Left renal cortex interstitium (tissue), 4 donors: ENCODE measurements at regions not wholly inside any gene's neighbourhood (a gene's known extent, or its start where the extent isn't known, plus 50 kb on each side); places are given as distances from the start of the nearest gene placed in this dataset.
"Not testable (repeated sequence)": the region's sequence is repeated elsewhere in the genome, so short reads cannot be mapped to it uniquely, and the experiment has no call there.

ENCODE experiments used
- DNase-seq, 4 donors: peaks; one replicate each; pipeline ENCODE4 v3.0.0-alpha.2; 2013; ENCODE audit warnings: low read depth in 4 of 4, low spot score in 2 of 4, missing footprints in 1 of 4

GRCh38 chr18:5830902-5831301 is 64.4 kb downstream of the TMEM200C start:
- not testable (repeated sequence) for DNase-seq

- DNase-seq: no peak
These were observed 66.4 kb downstream of the TMEM200C start for GRCh38 chr18:5828913-5829312.

DNA sequence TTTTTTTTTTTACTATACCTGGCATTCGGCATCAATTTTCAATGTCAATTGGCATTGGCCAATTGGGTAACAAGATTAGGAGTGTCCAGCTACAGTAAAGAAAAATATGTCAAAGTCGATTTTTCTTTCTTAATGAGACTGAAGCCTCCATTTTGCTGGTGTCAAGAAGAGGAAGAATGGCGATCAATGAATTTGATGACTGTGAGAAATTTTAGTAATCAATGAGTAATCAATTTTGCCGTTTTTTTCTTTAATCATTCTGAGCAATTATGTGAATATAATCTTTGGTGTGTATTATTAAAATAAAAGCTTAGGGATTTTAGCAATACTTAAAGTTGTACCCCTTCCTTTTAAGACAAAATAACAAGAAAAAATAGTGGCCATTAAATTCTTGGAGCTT is 69.7 kb downstream of the TMEM200C start:
- no peak for DNase-seq

GRCh38 chr18:5824370-5824984 is 70.8 kb downstream of the TMEM200C start:
- DNase-seq: no peak

DNA sequence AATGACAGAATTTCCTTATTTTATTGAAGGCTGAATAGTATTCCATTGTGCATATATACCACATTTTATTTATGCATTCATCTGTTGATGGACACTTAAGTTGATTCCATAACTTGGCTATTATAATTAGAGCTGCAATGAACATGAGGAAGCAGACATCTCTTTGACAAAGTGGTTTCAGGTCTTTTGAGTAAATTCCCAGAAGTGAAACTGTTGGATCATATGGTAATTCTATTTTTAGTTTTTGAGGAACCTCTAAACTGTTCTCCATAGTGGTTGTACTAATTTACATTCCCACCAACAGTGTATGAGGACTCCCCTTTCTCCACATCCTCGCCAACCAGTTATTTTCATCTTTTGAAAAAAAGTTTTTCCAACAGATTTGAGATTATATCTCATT is 77.5 kb downstream of the TMEM200C start:
- DNase-seq: no peak

- DNase-seq: no peak
These were observed 88.5 kb downstream of the TMEM200C start for GRCh38 chr18:5806860-5807259.

- DNase-seq: peak; percentile 18 to 39 (median 20)
These were observed 107.4 kb downstream of the TMEM200C start for GRCh38 chr18:5787936-5788335.

- DNase-seq: no peak
These were observed 115.4 kb downstream of the TMEM200C start for GRCh38 chr18:5779922-5780321.

- no peak for DNase-seq
These were observed 122.8 kb downstream of the TMEM200C start for GRCh38 chr18:5772306-5773105.

DNA sequence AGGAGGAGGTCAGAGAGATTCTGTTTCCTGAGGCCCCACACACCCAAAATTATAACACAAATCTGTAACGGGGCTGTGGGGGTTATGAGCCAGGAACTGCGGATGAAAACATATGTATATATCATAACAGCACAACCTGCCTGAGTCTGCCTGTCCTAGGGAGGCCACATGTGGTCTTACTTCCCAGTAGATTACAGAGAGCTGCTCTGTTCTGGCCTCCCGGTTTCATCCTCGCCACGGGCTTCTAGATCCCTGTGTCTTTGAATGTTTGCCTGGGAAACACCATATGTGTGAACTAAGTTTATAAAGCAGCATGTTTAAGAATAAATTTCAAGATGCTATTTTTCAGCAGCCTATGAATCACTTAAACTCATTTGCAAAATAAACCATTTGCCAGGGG is 124.0 kb downstream of the TMEM200C start:
- DNase-seq: no peak

- DNase-seq: no peak
These were observed 125.1 kb downstream of the TMEM200C start for GRCh38 chr18:5770176-5770575.

- DNase-seq: no peak
These were observed 126.9 kb downstream of the TMEM200C start for GRCh38 chr18:5768454-5768853.

DNA sequence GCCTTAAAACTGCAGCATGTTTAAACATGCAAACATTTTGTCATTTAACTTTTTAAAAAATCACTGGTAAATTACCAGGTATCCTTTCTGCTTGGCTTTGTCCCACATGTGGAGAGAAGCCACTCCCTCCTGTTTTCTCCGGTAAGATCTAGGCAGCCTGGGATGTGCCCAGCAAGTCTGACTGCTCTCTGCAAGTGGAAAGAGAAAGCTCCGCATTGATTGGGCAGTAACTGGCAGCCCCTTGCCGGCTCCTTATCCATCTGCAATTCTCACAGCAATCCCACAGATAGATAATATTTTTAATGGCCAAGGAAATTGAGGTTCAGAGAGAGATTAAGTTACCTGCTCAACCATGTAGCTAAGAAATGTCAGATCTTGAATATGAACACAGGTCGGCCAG is 136.1 kb downstream of the TMEM200C start:
- peak in 1 of 4 donors; percentile 7 for DNase-seq

GRCh38 chr18:5756823-5757222 is 138.5 kb downstream of the TMEM200C start:
- no peak for DNase-seq

GRCh38 chr18:5747678-5748077 is 147.6 kb downstream of the TMEM200C start:
- DNase-seq: no peak

DNA sequence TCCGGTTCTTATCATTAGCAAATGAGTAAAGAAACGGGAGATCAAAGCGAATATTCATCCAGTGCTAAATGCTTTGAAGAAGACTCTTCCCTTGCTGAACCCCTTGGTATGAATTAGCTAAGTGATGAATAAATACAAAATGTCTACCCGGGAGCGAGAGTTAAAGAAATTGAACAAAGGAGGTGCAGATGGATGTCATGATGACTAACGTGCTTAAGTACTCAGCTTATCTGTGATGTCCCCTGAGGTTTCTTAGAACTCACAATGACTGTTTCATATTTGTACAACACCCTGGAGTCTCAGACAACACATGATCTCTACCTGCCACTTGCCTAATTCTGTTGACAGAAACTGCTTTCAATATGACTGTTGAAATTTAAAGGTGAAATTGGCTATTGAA is 148.5 kb downstream of the TMEM200C start:
- no peak for DNase-seq

GRCh38 chr18:5744659-5745058 is 150.7 kb downstream of the TMEM200C start:
- DNase-seq: no peak

DNA sequence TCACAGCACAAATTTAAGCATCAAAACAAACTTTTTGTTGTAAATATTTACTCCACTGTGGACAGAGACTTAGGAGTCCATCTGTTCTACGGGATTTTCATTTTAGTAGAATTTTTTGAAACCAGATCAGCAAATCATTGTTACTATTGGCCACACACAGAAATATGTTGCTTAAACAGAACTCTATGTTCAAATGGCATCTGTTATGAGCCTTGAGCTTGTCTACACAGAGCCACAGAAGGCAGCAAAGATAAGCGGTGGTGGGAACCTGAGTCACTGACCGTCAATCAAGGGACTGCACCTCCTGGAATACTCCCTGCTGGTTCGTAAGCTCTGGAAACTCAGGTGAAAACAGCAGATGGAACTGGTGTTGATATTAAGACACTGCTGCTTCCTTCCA is 156.8 kb downstream of the TMEM200C start:
- no peak for DNase-seq

DNA sequence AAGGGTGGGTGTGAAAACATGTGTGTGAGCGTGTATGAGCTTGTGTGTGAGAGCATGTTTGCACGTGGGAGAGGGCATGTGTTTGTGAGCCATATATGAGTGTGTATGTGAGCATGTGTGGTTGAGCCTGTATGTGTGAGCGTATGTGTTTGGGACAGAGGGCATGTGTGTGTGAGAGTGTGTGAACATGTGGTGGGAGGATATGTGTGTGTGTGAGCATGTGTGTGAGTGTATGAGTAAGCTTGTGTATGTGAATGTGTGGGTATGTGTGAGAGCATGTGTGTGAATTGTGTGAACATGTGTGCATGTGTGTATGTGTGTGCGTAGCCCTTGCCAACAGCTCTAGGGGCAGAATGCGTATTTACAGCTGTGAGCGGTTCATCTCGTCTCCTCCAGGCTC is 163.0 kb downstream of the TMEM200C start:
- no peak for DNase-seq

GRCh38 chr18:5729983-5730699 is 165.2 kb downstream of the TMEM200C start:
- DNase-seq: no peak

GRCh38 chr18:5728531-5728930 is 166.8 kb downstream of the TMEM200C start:
- DNase-seq: no peak

DNA sequence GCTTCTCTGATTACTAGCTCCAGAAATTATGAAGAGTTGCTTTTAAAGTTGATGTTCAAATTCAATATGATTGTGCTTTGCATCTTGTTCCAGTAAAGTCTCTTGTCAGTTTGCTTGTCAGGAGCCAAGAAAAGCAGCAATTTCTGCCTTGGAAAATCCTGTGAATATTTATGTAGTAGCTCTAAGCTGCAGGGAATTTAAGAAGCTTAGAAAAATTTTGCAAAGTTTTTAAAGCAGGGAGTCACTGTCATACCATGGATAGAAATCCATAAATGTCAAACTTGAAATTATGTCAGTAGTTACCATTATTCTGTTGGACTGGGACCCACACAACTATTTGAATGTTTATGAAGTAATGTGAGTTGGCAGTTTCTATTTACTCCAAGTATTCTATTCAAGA is 169.3 kb downstream of the TMEM200C start:
- no peak for DNase-seq
